GM18868 (cell line): ENCODE measurements at regions not wholly inside any gene's neighbourhood (a gene's known extent, or its start where the extent isn't known, plus 50 kb on each side); places are given as distances from the start of the nearest gene placed in this dataset.
"Not testable (repeated sequence)": the region's sequence is repeated elsewhere in the genome, so short reads cannot be mapped to it uniquely, and the experiment has no call there.

Experiments used
- ATAC-seq: cut with Tn5 transposase; IDR thresholded peaks from one replicate; pipeline ENCODE4 v1.9.1; 2021; ENCODE audit warnings: mild to moderate bottlenecking, moderate library complexity; ENCODE audit not compliant: unreplicated experiment

GRCh38 chr3:150357923-150358607 is 50.0 kb upstream of the TSC22D2 start:
- ATAC-seq: no peak

DNA sequence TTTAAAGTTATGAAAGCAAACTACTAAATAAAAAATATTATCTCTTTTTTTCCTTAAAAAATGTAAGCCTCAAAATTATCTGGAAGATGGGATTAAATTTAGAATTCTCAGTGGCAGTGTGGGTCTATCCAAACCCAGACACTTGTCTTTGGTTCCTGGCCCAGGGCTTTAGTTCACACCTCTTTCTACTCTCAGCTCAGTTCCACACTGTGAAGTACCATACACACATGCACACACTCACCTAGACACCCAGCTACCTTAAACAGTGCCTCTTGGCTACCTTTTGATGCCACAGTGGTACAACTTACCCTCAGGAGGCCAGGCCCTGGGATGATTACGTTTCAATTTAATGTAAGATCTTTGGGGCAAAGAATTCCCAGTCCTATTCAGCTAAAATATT is 51.0 kb upstream of the TSC22D2 start:
- ATAC-seq: no peak

DNA sequence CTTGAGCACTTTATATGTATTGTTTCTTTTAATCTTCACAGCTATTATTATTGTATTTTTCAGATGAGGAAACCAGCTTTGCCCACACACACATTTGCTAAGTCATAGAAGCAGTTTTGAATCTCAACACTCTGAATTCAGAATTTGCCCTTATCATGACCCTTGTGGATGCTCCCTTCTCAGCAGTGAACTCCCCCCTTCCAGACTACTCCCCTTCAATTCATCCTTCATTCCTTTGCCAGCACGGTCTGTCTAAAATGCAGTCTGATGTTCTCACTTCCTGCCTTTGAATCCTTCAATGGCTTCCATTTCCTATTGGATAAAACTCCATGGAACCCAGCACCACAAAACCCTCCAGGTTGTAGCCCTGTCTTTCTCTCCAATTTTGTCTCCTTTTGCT is 52.5 kb upstream of the TSC22D2 start:
- ATAC-seq: no peak

DNA sequence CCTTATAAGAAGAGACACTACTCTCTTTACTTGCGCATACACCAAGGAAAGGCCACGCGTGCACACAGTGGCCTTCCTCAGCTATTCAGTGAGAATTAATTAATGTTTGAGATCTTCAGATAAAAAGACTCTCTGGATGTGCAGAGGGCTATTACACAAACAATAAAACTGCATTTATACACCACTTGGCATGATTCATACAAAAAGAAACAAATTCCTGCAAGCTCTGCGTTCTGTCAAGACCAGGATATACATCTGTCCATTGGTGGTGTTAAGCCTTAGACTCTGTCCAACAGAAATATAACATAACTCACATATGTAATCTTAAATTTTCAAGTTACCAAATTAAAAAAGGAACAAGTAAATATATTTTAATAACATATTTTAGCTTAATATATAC is 55.2 kb upstream of the TSC22D2 start:
- ATAC-seq: no peak

- ATAC-seq: no peak
Observed at GRCh38 chr3:150351398-150351797, 56.7 kb upstream of the TSC22D2 start.

DNA sequence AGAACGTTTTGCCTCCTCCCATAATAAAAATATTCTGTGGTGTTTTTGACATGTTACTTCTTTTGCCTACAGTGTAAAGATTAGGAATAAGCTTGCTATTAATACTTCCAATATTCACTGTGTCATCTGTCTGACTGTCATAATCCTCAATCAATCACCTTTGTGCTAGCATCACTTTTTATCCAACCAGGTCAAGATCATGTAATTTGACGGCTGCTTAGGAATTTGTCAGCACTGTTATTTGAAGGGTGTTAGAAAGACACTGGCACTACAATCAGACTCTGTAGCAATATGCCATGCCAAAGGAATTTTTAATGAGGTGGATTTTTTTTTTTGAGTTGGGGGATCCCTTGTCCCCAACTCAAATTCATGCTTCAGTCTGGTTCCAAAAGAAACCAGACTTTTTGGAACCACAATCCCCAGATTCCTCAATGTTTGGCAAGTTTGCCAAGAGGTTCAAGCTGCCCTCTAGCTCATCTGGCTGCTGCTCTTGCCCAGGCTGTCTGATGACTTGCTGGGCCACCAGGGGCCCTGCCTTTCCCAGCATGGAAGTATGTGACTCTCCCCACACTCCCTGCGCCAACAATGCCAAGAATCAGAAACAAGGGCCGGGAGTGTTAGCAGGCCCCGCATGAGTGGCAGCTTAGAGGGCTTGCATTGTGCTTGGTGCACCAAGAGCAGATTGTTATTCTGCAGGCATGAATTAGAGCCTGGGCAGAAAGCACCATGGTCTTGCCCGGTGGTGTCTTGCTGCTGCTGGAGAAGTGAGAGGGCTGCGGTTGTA is 58.6 kb upstream of the TSC22D2 start:
- no peak for ATAC-seq

DNA sequence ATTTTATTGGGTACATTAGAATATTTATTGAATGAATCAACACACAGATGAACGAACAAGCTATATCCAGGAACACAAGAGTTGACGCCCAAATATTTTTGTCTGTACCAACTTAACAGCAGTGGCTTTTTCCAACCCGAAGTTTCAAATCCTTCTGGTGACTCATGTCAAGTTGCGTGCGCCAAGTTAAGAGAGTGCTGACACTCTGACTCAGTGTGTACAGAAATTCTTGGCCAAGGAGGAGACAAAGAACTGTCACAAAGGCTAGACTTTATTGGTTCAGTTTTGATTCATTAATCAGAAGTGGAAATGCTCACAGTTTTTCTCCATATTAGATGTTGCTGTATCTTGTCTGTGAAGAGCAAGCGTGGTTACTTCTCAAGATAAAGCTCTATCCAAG is 59.6 kb upstream of the TSC22D2 start:
- peak; percentile 45 for ATAC-seq

GRCh38 chr3:150346981-150347863 is 60.9 kb upstream of the TSC22D2 start:
- no peak for ATAC-seq

GRCh38 chr3:150346266-150346665 is 61.8 kb upstream of the TSC22D2 start:
- ATAC-seq: no peak

GRCh38 chr3:150345021-150345538 is 63.0 kb upstream of the TSC22D2 start:
- no peak for ATAC-seq

DNA sequence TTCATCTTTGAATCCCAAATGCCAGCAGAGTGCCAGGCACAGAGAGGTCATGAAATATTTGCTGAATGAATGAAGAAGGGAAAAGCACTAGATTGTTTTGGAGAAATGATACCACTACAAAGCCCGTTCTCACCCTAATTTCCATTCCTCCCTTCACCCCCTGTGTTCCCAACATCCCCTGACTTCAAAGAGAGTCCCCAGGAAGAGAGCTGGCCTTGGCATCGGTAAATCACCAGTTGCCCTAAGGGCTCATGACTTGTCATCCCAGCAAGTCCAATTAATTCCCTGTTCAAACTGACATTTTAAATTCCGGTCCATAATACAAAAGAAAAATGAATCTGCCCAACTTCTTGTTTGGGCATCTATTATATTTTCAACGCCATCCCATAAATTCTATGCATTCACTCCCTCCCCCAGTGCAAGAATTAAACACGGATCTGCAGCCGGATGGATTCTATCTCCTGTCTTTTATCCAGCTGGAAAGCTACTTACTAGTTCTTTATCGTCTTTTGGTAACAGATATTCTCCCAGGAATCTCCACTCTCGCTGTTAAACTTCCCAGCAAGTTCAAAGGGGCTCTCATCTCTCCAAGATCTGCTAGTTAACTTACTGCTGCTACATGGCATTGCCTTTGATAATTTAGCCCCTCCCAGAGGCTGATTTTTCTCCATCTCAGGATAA is 63.9 kb upstream of the TSC22D2 start:
- ATAC-seq: no peak

DNA sequence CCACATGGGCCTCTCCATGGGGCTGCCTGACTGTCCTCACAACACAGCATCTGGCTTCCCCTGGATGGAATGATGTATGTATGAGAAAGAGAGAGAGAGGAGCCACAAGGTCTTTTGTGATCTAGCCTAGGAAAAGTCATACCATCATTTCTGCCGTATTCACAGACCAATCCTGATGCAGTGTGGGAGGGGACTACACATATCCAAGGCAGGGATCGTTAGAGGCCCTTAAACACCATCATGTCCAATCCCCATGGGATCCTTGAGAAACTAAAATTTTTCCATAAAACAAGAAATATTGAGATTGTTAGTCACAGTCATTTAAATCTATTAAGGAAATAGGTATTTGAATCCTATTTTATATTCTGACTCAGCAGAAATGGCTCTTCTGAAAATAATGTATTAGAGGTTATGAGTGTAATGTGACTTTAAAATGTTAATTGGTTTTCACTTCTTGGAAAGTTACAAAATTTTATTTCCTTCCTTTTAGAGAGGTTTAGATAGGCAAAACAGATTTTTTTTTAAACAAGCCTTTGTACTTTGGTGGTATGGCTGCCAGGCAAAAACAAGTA is 65.1 kb upstream of the TSC22D2 start:
- no peak for ATAC-seq

GRCh38 chr3:150341891-150342290 is 66.2 kb upstream of the TSC22D2 start:
- ATAC-seq: no peak

GRCh38 chr3:150336363-150336762 is 71.7 kb upstream of the TSC22D2 start:
- not testable (repeated sequence) for ATAC-seq

GRCh38 chr3:150335631-150336030 is 72.5 kb upstream of the TSC22D2 start:
- ATAC-seq: no peak

DNA sequence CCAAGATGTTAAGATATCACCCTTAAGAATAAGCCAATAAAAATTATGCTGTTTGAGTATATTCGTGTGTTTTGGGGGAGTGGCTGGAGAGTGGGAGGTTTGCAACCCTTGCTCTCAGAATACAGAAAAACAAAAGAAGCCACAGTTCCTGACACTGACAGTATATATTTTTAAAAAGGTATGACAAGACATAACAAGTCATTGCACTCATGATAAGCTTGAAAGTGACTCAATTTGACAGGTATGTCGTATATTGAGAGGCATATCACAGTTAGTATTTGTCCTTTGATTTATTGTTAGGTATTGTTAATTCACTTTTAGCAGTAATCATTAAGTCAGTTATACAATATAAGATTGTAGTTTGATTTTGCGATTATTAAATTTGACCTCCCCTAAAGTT is 73.1 kb upstream of the TSC22D2 start:
- ATAC-seq: no peak

DNA sequence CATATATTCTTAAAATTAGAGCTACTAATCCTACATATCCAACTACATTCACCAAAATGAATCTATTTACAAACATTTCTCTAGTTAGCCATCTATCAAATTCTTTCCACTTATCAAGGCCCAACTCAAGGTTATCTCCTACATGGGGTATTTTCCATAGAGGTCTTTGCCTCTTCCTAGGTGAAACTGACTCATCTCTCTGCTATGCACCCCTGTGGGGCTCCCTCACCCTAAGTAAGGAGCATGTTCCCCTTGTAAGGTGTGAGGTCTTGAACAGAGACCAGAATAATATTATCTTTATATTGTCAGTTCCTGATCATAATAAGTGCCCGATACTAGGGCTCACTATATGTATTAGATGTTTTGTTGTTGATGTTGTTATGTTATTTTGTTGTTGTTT is 74.6 kb upstream of the TSC22D2 start:
- no peak for ATAC-seq

- no peak for ATAC-seq
Observed at GRCh38 chr3:150331978-150332568, 76.0 kb upstream of the TSC22D2 start.

GRCh38 chr3:150330872-150331271 is 77.2 kb upstream of the TSC22D2 start:
- ATAC-seq: no peak

DNA sequence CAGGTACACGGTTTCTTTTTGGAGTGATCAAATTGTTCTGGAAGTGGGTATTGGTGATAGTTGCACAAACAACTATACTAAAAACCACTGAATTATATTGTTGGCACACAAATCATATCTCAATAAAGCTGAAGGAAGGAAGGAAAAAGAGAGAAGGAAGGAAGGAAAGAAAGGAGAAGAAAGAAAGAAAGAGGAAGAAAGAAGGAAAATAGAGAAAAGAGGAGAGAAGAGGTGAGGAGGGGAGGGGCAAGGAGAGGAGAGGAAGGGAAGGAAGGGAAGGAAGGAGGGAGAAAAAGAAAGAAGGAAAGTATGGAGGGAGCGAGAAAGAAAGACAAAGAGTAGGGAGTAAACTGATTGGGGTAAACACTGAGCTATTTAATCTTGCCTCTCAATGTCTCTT is 77.9 kb upstream of the TSC22D2 start:
- no peak for ATAC-seq
